SW 1271 (cell line): ENCODE measurements at regions not wholly inside any gene's neighbourhood (a gene's known extent, or its start where the extent isn't known, plus 50 kb on each side); places are given as distances from the start of the nearest gene placed in this dataset.

Experiments
- DNase-seq, 2 experiments: peaks; one replicate each; lab custom pipeline; 2025; lab: John Stamatoyannopoulos, UW

- DNase-seq, result no peak
Measured at GRCh38 chr18:46294318-46294717, 190.1 kb downstream of the HAUS1 start.

- DNase-seq, result no peak
Measured at GRCh38 chr18:46294751-46295150, 190.6 kb downstream of the HAUS1 start.

DNA sequence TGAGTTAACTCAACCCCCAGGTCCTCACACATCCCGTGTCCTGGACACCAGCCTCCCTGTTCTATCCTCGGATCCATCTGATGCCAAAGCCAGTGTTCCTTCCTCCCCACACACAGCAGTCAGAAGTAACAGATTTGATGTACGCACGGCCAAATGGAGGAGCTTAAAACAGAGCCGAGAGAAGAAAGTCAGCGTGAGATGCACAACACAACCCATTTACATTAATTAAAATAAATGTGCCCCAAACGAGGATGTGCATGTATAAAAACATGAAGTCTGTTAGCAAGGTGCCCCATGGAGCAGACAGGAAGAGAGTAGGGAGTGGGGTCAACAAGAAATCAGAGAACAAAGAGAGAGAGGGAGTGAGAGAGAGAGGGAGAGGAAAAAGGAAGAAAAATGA lies 191.2 kb downstream of the HAUS1 start:
- no peak for DNase-seq

DNA sequence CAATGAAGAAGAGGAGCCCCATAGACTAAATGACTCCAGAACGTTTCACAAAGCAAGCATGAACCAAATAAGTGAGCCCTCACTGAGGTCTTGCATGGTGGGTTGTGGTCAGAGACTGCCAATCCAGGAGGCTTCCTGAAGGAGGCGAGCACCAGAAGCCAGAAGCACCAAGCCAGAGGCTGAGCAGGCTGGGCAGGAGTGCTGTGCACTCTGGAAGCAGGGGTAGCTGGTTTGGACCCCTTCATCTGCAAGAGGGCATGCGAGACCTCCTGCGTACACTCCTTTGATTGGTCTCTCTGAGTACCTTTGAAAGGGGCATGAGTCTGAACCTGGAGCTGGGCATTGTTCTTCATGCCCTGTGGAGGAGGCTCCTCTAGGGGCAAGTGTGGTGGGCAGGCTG lies 192.5 kb downstream of the HAUS1 start:
- DNase-seq, result no peak

- DNase-seq, result no peak
Measured at GRCh38 chr18:46297124-46297523, 192.9 kb downstream of the HAUS1 start.

DNA sequence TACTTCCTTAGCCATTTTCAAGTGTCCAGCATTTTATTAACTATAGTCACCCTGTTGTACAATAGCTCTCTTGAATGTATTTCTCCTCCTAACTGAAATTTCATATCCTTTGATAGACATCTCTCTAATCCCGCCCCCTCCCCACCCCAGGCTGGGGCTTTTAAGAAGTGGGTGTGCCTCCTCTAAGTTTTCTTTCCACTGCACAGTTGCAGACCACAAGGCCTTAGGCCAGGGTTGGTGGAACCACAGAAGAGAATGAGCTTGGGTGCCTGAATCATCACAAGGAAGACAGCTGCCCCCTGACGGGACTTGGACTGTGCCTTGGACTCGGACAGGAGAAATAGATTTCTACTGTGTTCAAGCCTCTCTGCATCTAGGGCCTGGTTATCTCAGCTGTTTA lies 193.4 kb downstream of the HAUS1 start:
- no peak for DNase-seq

DNA sequence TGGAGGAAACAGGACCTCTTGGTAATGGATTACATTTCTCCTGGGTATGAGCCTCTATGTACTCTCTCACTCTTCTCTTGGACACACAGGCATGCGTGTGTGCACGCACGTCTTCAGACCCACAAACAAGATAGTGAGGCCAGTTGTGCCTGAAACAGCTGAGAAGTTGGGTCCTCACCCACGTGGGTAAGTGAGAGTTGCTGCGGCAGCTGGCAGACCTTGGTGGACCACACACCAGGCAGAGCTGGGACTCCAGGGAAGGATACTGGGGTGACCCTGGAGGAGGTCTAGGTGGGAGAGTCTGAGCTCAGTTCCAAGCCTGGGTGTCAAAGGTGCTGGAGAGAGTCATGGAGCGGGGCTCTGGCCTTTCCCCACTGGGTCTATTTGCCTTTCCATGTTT lies 194.3 kb downstream of the HAUS1 start:
- DNase-seq, result no peak

GRCh38 chr18:46299465-46300008 lies 195.4 kb downstream of the HAUS1 start:
- DNase-seq, result no peak

GRCh38 chr18:46301081-46301480 lies 196.9 kb downstream of the HAUS1 start:
- no peak for DNase-seq

GRCh38 chr18:46301571-46301970 lies 197.4 kb downstream of the HAUS1 start:
- DNase-seq, result no peak

DNA sequence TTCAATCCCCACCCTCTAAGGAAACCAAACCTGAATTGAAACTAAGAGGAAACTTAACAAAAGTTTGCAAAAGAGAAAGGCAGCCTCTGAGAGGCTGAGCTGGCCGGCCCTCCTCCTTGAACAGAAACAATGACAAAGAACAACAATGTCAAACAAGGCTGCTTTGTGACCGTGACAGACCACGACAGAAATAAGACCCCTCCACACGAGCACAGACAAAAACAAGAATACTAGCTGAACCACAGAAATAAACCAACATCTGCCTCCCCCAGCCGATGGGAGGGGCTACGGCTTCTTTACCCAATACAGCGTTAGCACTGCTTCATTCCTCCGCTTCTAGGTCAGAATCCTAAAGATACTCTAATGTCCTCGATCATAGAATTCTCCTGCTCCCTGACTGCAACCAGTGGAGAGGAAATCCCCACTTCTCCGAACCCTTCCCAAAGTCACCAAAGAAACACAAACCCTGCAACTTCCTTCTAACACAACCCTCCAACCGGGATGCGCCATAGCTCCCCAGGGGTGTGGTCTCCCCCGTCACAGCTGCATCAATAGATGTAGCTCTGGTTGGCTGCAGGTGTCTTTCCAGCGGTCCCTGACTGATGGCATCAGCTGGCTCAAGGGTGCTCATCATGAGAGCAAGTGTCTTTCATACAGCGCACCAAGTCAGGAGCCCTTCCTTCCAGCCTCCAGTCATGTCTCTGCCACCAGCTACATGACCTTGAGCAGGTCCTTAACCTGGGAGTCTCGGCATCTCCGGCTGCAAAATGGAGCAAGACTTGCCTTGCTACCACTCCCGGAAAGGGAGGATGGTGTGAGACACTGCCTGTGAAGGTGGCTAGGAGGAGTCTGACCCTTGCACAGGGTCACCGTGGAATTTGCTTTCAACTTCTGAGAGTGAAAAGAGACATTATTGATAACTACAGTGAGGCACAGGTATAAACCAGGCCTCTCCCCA lies 198.6 kb downstream of the HAUS1 start:
- no peak for DNase-seq

DNA sequence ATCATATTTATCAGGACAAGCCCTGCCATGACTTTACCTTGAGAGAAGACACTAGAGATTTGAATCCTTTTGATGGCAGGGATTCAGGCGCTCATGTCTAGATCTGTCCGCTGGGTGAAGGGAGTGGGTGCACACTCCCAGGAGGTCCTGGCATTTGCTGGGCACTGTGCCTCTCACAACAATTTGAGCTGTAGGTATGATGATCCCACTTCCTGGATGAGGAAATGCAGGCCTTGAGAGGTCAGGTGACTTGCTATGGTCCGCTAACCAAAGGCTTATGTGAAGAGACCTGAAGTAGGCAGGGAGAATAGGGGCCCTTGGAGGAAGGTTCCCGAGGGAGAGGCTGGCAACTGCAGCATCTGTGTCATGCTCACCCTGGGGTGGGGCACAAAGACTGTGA lies 206.1 kb downstream of the HAUS1 start:
- no peak for DNase-seq

DNA sequence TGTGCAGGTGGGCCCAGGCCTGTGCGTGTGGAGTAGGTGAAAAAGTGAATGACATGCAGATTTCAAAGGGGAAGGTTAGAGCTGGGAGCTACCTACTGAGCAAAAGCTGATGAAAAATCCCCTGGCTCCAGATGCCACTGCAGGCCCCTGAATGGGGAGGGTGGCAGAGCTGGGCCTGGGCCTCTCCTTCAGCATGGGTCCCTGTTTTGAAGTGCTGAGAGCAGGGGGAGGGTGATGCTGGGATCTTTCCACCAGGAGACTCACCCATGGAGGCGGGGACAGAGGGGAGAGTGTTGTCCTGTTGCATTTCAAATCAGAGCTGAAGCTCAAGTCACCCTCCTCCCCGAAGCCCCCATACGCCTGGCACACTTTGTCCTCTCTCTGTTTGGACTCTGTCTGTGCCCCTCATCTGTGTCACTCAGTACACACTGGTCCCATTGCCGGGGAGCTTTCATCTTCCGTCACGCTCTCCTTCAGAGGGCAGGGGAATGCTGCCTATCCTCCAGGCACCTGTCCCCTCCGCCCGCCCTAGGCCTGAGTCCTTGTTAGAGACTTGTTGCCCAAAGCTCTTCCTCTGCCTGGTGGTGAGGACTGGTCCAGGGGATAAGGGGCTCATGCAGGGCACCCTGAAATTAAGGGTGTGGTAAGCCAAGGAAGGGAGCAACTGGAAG lies 206.6 kb downstream of the HAUS1 start:
- no peak for DNase-seq

DNA sequence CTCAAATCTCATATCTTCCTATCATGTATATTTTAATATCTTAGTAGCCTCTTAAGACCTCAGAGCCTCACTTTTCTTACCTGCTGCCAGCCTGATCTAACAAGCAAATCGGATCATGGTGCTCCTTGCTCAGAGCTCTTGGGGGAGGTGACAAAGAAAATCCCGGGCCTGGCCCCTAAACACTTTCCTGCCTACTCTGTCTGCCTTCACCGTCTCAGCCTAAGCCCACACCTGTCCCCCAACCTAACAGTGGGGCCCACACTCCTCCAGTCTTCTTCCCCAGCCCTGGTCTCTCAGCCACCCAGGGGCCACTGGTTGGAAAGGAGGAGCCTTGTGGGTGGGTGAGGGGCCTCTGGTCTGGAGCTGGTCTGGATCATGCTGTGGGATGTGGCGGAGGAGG lies 207.3 kb downstream of the HAUS1 start:
- DNase-seq, result no peak

DNA sequence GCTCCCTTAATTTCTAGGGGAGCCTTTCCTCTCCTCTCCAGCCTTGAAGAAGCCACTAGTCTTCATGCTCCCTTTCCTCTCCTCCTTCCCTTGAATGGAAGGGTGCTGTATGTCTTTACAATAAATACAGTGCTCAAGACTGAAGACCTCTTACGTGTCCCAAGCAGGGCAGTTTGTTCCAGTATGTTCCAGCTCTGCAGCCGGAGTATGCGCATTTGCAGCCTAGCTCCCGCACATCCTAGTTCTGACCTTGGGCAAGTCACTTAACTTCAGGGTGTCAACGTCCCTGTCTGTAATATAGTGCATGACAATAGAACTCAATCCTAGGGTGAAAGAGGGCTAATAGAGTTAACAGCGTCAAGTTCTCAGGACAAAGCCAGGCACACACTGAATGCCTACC lies 208.0 kb downstream of the HAUS1 start:
- no peak for DNase-seq

DNA sequence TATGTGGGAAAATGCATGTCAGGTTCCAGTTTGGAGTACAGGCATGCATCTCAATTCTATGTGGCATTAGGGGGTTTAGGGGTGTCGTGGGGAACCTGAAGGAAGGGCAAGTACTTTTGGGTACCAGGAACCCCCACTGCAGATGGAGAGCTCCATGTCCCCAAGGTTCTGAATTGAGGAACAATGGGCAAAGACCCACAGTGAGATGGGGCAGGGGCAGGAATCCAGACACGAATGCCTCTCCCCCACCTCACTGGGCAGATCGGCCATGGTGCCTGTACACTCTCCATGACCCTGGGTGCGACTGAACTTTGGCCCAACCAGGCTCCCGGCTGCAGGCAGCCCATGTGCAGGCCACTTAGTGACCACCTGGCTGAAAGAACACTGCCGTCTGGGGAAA lies 209.3 kb downstream of the HAUS1 start:
- DNase-seq, result no peak

GRCh38 chr18:46314011-46314410 lies 209.8 kb downstream of the HAUS1 start:
- no peak for DNase-seq

- DNase-seq, result no peak
Measured at GRCh38 chr18:46315161-46315560, 211.0 kb downstream of the HAUS1 start.

- no peak for DNase-seq
Measured at GRCh38 chr18:46318356-46318755, 214.2 kb downstream of the HAUS1 start.

DNA sequence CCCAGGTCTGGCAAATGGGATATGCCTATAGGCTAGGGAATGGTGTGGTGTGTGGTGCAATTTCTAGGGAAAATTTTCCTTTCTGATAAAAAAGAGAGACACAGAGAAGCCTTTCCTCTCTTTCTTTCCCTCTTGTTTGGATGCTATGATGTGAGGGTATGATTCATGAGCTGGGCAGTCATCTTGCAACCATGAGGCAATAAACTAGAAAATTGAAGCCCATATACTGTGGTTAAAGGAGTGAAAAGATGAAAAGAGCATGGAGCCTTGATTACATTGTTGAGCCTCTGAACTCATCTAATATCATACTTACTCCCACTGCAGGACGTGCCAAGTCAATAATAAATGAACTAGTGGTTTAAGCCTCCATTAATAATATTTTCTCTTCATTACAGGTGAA lies 215.6 kb downstream of the HAUS1 start:
- DNase-seq, result no peak

GRCh38 chr18:46320297-46320696 lies 216.1 kb downstream of the HAUS1 start:
- DNase-seq, result no peak

DNA sequence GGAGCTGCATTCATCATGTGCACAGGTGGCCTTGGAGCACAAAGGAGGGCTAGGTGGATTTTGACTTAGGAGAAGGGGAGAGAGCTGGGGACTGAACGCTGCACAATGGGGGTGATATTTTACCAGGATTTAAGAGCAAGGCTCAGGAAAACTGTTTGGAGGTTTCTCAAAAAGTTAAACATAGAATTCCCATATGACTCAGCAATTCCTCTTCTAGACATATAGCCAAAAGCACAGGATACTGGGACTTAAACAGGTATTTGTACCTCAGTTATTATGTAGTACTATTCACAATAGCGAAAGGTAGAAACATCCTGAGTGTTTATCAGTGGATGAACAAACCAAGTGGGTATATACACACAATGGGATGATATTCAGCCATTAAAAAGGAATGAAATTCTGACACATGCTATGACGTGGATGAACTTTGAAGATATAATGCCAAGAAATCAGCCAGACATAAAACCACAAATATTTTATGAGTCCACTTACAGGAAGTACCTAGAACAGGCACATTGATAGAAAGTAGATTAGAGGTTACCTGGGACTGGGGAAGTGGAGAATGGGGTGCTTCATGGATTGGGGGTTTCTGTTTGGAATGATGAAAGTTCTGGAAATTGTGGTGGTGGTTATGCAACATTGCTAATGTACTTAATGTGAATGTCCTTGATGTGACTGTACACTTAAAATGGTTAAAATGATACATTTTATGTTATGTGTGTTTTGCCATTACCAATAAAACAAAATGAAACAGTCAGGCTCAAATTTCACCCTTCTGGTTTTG lies 216.9 kb downstream of the HAUS1 start:
- DNase-seq, result no peak
